HL-60 (cell line): ENCODE measurements at regions not wholly inside any gene's neighbourhood (a gene's known extent, or its start where the extent isn't known, plus 50 kb on each side); places are given as distances from the start of the nearest gene placed in this dataset.

Experiments
- POLR2AphosphoS5 ChIP-seq: IDR thresholded peaks from 2 replicates; pipeline ENCODE4 v1.6.1; 2012; ENCODE audit warnings: low read depth
- TF ChIP-seq, protein P1 (sequence below): IDR thresholded peaks from one replicate; pipeline ENCODE4 v1.5.1; 2011; ENCODE audit warnings: low read length, control low read depth, inconsistent platforms; ENCODE audit not compliant: insufficient read depth

GRCh38 chr9:89670114-89670513 lies 65.3 kb downstream of the GADD45G start:
- TF ChIP-seq, protein P1, sequence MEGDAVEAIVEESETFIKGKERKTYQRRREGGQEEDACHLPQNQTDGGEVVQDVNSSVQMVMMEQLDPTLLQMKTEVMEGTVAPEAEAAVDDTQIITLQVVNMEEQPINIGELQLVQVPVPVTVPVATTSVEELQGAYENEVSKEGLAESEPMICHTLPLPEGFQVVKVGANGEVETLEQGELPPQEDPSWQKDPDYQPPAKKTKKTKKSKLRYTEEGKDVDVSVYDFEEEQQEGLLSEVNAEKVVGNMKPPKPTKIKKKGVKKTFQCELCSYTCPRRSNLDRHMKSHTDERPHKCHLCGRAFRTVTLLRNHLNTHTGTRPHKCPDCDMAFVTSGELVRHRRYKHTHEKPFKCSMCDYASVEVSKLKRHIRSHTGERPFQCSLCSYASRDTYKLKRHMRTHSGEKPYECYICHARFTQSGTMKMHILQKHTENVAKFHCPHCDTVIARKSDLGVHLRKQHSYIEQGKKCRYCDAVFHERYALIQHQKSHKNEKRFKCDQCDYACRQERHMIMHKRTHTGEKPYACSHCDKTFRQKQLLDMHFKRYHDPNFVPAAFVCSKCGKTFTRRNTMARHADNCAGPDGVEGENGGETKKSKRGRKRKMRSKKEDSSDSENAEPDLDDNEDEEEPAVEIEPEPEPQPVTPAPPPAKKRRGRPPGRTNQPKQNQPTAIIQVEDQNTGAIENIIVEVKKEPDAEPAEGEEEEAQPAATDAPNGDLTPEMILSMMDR = no peak
- TF ChIP-seq POLR2AphosphoS5 = no peak
